ENCODE measurements at regions not wholly inside any gene's neighbourhood (a gene's known extent, or its start where the extent isn't known, plus 50 kb on each side); places are given as distances from the start of the nearest gene placed in this dataset.
"Not testable (repeated sequence)": the region's sequence is repeated elsewhere in the genome, so short reads cannot be mapped to it uniquely, and the experiment has no call there.

DNA sequence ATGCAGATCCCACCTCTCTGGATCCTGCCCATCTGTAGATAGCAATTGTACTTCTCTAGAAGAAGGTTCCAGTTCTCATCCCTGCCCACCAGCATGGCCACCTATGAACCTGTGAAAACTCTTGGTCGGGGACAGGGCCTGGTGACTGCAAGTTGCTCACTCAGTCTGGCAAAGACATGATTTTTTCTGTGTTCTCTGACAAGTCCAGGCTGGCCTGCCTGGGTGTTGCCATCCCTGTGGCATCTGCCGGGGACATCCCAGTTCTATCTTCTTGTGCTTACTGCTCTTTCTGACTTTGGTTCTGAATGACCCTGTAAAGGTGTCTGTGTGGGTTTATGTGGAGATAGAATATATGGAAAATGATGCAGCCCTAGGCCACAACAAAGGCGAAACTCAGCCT, 545.8 kb downstream of the INSC start:
- DNase-seq (ENCODE audit: low spot score), result no peak

DNA sequence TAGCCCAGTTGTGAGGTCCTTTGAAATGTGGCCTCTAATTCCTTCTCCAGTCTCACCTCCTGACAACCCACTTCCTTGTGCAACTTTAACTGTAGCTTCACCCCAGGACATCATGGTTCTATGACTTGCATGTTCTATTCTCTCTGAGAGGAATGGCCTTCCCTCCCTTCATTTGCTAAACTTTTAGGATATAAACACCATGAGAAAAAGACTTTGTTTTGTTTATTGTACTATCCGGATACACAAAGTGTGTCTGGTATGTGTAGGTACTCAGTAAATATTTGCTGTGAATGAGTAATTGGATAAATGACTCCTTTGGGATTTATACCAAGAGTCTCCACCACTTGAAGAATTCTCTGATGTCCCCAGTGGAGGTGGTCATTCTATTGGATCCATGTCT, 547.6 kb downstream of the INSC start:
- no peak for DNase-seq (ENCODE audit: low spot score)

DNA sequence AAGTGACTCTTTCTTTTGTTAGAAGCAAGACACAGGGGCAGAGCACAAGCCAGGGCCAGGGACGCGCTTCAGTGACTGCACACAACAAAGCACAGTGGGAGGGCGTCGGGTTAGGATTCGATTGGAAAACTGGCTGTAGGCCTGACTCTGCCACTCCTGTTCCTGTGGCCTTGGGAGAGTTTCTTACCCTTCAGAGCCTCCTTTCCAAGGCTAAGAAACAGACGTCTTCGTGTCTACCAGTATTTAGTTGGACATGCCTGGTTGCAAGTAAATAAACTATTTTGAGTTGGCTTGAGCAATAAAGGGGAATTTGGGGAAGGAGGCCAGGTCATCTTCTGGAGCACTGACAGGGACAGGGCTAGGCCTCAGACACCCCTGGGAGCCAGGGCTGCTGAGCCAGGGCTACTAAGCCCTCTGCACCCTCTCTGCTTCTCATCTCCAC, 549.1 kb downstream of the INSC start:
- no peak for DNase-seq (ENCODE audit: low spot score)

DNA sequence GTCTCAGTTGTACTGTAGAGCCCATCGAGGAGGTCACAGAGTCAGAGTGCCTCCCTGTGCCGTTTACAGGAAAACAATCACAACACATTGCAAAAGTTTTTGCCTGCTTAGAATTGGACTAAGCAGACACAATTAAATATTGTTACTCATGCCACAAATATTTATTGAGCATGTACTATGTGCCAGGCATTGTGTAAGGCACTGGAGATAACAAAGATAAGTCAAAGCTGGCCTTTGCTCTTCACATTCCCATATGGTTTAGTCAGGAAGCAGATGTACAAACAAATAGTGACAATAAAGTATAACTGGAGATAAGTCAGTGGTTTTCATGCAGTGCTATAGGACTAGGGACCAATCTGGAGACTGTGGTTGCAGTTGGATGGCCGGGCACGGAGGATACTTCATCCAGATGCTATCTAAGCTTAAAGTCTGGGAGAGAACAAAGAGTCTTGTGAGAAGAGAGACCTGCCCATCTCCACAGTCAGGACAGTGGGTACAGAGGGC, 550.7 kb downstream of the INSC start:
- DNase-seq (ENCODE audit: low spot score), result no peak

DNA sequence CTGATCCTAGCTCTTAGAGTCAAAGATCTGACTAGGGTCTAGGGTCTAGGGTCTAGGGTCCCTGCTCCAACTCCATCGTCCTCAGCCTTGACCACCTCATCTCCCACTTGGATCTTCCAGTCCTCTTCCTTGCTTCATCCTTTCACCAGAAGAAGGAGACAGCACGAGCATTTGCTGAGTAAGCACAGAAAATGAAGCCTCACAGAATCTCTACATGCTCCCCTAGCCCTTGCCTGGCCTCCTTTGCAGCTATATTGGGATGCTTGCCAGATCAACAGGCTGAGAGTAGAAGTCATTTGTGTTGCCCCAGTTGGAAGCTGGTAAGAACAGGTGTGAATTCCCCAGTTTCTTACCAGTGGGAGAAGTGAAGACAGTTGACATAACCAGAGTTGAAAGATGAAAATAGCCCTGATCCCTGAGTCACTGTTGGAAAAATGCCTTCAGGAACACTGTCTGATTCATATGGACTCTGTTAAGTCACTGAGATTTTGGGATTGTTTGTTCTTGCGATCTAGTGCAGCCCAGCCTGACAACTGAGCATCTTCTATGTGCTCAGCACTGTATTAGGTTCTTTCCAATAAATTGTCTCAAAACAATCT, 552.5 kb downstream of the INSC start:
- no peak for DNase-seq (ENCODE audit: low spot score)

DNA sequence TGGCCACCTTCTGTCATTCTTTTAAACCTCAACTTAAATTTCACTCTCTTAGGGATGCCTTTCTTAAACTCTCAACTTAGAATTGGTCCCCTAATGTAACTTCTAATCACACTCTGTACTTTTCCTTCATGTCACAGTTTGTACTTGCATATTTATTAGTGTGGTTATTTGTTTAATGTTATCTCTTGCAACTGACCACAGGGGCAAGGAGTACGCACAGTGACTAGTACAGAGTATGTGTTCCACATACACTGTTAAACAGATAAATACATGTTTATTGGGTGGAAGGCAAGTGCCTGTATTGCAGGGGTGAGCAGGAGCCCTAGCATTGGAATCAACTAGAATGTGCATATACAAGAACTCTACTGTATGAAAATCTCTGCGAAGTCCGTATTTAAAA, 554.0 kb downstream of the INSC start:
- DNase-seq (ENCODE audit: low spot score), result no peak

DNA sequence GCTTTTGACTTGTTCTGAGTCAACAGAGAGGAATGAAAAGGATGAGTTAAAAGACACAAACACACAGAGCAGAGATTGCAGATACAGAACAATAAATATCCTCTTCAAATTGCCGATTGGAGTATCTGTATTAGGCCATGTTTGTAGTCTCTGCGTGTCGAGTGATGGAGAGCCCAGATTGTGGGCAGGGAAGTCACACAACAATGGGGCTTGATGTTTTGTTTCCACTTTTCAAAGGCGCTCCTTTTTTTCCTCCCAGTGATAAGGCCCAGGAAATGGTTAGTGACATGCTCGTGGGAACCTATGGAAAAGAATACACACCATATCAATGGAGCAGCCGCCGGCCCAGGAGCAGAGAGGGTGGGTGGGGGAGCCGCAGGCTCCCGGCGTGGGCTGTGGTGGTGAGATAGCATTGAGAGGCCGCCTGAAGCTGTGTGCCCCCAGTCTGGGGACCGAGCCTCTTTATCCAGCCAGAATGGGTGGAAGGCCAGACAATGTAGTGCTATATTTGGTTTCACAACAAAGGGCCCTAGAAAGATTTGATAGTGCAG, 555.9 kb downstream of the INSC start:
- no peak for DNase-seq (ENCODE audit: low spot score)

DNA sequence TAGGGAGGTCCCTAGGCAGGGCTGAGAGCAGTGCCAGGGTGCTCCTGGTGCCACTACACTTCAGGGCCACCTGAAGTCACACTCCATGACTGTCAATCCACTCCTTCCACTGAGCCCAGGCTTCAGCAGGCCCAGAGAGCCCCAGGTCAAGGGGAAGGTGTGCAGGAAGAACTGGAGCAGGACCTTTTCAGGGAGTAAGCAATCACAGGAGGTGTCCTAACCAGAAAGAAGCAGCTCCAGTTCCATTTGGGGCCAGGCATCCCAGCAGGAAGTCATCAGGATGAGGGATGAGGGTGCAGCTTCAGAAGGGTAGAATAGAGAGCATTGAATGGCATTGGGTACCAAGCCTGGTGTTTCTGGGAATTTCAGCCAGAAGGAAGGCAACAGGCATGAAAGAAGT, 556.5 kb downstream of the INSC start:
- no peak for DNase-seq (ENCODE audit: low spot score)

DNA sequence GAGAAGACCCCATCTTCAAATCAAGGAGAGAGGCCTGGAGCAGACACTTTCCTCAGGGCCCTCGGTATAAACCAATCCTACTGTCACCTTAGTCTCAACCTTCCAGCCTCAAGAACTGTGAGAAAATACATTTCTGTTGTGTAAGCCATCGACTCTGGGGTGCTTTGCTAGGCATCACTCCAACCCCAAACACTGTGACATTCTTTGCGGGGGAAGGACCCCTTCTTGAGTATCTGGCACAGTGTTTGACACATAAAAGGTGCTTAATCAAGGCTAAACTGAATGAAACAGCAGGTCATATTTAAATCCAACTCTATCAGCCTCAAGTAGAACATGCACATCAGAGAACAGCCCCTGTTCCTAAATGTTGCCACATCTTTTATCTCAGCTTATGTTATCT, 558.1 kb downstream of the INSC start:
- no peak for DNase-seq (ENCODE audit: low spot score)

DNA sequence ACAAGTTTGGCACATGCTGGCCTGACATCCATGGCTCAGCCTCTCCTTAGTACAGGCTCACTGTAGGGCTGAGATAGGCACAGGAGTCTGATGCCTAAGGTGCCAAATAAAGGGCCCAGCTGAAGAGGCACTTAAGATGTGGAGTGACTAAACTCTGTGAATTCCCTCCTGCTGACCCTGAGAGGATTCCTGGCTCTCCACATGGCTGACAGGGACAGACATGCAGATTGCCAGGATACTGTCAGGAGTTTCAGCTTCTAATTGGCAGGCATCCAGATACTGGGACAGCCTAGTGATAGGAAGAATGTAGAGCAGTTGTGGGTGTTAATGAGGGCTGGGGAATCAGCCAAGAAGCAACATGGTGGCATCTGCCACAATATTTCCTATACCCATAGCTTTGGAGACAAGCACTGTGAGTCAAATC, 558.7 kb downstream of the INSC start:
- no peak for DNase-seq (ENCODE audit: low spot score)

DNA sequence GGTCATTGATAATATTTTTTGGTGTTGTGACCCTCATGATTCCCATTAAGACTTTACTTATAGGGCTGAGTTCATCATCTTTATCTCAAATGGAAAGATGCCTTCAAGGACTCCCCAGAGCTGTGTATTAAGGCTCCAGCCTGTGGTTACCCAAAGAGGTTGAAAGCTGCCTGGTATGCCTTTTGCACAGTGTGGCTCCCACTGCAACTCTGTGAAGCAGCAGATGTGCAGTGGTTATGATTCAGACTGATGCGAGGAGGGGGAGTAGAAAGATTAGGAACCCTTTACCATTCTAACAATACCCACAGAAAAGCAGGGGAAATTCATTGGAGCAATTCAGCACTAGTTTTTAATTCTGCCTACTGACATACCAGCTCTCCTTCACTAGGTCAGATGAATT, 560.0 kb downstream of the INSC start:
- no peak for DNase-seq (ENCODE audit: low spot score)

DNA sequence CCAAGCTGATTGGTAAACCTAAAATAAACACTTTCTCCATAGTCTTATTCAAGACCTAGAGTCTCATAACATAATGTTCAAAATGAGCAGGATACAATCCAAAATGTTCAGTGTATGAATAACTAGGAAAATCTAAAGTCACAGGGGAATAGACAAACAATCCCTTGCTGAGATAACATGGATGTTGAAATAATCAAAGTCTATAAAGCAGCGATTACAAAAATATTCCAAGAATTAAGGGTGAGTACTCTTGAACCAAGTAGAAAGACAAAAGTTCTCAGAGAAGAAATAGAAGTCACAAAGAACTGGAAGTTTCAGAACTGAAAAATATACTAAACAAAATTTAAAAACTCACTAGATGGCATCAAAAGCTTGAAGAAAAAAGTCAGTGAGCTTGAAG, 561.0 kb downstream of the INSC start:
- DNase-seq (ENCODE audit: low spot score), result no peak

DNA sequence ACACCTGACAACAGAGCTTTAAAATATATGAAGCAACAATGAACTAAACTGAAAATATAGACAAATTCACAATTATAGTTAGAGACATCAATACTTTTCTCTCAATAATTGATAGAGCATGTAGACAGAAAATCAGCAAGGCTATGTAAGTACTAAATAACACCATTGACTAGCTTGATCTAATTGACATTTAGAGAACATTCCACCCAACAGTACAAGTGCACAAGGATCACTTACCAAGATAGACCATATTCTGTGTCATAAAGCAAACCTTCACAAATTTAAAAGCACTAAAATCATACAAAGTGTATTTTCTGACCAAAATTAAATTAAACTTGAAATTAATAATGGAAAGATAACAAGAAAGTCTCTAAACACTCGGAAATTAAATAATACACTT, 562.5 kb downstream of the INSC start:
- DNase-seq (ENCODE audit: low spot score), result no peak

DNA sequence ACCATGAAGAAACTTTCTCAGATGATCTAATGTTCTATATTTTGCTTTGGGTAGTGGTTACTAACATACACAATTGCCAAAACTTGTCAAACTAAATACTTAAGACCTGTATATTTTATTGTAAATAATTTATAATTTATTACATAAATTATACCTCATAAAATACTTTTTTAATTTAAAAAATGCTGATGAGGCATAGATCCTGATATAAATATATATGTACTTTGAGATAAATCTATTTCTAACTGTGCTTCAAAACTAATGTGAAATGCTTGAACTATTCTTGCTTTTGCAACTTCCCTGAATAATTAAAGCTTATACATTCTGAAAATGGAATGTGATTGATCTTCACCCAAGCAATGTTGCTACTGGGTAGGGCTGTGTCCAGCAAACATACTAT, 568.8 kb downstream of the INSC start:
- DNase-seq (ENCODE audit: low spot score), result no peak

DNA sequence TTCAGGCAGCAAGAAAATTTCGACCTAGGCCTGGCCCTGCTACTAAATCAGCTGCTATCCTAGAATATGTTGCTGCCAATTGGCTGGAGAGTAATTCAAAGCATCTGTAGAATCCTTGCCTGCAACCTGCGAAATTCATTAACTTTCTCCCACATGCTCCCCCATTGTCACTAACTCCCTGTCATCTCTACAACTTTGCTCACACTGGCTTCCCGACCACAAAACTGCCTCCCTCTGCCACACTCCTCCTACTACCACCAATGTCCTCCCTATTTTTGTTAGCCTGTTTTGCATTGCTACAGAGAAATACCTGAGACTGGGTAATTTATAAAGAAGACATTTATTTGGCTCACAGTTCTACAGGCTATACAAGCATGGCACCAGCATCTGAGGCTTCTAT, 570.6 kb downstream of the INSC start:
- no peak for DNase-seq (ENCODE audit: low spot score)

DNA sequence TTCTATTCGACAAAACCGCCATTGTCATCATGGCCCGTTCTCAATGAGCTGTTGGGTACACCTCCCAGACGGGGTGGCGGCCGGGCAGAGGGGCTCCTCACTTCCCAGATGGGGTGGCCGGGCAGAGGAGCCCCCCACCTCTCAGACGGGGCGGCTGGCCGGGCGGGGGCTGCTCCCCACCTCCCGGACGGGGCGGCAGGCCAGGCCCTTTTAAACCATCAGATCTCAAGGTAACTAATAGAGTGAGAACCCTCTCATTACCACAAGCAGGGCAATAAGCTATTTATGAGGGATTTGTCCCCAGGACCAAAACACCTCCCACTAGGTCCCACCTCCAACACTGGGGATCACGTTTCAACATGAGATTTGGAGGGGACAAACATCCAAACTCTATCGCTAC, 571.5 kb downstream of the INSC start:
- not testable (repeated sequence) for DNase-seq (ENCODE audit: low spot score)

DNA sequence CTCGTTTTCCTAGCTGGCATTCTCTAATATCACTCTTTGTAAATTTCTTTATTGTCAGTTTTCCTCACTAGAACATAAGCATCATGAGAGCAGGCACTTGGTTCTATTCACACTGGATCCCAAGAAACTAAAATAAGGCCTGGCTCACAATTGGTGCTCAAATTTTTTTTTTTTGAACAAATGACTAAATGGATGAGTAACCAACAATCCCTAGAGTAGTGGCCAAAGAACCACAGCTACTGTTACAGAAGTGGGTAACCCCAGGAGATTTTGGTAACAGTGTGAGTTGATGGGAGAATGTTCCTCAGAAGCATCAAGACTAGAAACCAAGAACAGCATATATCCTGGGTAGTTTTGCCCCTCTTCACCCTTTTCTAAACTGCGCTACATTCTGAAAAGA, 572.6 kb downstream of the INSC start:
- no peak for DNase-seq (ENCODE audit: low spot score)

DNA sequence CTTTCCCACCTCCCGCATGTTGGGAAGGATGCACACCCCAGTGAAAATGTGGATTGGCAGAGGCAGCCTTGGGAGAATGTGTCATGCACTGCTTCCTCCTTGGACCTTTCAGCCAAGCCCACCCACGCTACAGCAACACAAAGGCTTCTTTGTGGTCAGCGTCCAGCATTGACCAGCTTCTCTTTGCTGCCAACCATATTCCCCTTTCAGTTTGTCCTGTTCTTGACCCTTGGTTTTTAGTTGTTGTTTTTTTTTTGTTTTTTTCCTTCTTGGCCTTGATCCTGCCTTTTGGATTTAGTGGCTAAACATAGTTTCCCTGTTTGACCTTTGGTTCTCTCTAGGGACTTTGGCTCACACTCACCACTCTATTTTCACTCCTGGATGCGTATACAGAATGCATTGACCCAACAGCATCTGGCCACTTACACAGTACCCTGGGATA, 573.6 kb downstream of the INSC start:
- DNase-seq (ENCODE audit: low spot score), result no peak

DNA sequence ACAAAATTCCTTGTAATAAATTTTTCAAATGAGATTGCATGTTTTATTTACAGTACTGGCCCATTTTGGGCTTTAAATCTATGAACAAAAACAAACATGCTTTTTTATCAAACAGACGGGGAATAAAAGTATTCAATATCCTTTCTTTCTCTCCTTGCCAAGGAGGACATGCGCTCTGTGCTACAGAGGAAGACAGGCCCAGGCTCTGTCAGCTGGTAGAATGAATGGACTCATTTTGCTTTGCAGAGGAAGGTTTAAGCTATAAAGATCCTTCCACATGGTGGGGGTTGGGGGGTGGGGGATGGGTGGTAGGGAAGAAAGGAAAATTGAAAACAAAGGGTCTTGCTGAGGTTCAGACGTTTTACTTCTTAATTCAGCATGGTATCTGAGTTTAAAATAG, 575.6 kb downstream of the INSC start:
- DNase-seq (ENCODE audit: low spot score), result no peak

DNA sequence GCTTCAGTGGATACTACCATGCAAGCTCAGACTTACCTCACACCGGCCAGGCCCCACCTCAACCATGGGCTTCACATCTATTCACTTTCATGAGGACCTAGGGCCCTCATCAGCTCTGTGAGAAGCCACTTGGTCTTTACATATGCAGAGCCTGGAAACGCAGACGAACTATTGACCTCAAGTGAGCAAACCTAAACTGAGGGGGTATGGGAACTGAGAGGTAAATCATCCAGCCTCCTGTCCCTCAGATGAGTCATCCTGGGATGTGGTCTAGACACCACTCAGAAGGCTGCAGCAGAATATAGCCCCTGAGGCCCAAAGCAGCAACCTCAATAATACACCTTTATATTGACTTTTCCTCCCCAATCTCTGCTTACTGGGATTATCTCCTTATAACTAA, 578.0 kb downstream of the INSC start:
- DNase-seq (ENCODE audit: low spot score), result no peak

DNA sequence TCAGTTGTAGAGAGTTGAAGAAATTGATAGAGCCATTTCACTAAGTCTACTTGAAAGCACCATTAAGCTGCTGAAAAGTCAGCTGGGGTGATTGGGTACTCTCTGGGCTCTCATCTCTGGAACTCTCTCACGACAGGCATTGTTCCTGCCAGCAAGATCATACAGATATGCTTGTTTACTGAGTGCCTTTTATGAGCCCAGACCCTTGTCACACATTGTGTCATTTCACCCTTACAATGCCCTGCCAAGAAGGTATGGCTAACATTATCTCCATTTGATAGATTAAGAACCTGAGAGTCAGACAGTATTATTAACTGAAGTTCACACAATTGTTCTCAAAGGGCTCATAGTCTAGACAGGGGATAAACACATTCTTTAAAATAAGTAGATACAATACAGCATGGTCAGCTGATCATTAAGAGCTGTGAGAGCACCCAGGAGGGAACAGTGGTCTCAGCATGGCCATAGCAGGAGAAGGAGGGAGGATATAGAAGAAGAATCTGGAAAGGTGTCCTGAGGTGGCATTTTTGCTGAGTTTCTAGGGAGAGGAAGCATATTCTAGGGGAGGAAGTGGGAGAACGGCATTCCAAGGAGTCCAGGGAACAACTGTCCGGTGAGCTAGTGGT, 580.5 kb downstream of the INSC start:
- DNase-seq (ENCODE audit: low spot score), result no peak

DNA sequence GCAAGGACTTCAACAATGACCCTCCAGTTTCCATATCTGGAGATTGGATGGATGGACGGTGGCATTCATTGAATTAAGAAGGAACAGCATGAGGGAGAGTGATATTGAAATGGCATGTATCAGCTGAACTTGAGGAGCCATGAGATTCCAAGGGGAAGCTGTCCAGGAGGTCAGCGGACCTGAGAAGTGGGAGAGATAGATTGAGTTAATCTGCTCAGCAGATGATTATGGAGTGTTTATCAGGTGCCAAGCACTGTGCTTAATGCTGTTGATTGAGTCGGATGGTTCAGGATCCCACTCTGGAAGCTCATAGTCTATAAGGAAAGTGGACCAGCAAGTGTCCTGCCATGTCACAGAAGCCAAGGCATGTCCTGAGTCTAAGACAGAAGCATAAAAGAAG, 581.3 kb downstream of the INSC start:
- no peak for DNase-seq (ENCODE audit: low spot score)

DNA sequence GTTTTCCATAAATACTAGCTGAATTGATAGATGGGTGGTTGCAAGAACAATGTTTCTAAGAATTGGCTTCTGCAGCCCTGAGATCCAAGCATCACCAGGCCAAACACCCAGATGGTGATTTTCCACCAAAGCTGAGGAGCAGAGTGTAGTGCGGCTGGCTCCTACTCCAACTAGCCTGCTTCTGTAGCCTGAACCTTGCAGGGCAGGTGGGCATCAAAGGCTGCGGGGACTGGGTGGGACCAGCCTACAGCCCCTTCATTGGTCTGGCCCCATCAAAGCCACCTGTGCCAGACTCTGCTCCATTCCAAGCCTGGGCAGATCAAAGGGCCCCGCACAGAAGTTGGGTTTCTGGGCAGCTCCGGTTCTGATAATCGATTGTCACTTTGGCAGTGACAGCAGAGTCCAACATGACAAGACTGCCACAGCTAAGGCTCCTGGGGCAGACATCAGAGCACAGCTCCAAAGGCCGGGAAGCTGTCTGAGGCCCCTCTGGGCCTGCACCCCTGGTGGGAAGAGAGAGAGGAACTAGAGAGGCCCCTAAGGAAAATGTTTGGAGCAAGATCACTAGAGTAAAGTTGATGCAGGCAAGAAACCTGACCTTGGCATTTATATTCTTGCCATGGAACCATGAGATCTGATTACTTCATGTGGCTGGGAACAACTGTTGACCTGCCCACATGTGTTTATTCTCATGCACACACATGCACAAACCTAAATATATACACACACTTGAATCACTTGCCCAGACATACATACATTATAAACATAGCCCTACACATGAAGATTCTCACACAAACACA, 582.9 kb downstream of the INSC start:
- no peak for DNase-seq (ENCODE audit: low spot score)
